ENCODE measurements at regions not wholly inside any gene's neighbourhood (a gene's known extent, or its start where the extent isn't known, plus 50 kb on each side); places are given as distances from the start of the nearest gene placed in this dataset.
A peak's percentile ranks its signal among the peaks of the same experiment; 100 is the strongest.
"Not testable (repeated sequence)": the region's sequence is repeated elsewhere in the genome, so short reads cannot be mapped to it uniquely, and the experiment has no call there.

- no peak for DNase-seq (ENCODE audit: low read depth)
These were observed 151.9 kb downstream of the EMP1 start for GRCh38 chr12:13348464-13348863.

- peak; percentile 83 for DNase-seq (ENCODE audit: low read depth)
These were observed 150.9 kb downstream of the EMP1 start for GRCh38 chr12:13347241-13348043.

- DNase-seq (ENCODE audit: low read depth), result no peak
These were observed 149.2 kb downstream of the EMP1 start for GRCh38 chr12:13345722-13346121.

GRCh38 chr12:13343375-13343774, 146.8 kb downstream of the EMP1 start:
- DNase-seq (ENCODE audit: low read depth), result no peak

- DNase-seq (ENCODE audit: low read depth), result no peak
These were observed 146.4 kb downstream of the EMP1 start for GRCh38 chr12:13342971-13343370.

- DNase-seq (ENCODE audit: low read depth), result no peak
These were observed 143.6 kb downstream of the EMP1 start for GRCh38 chr12:13340149-13340548.

GRCh38 chr12:13339538-13339937, 143.0 kb downstream of the EMP1 start:
- peak; percentile 26 for DNase-seq (ENCODE audit: low read depth)

- no peak for DNase-seq (ENCODE audit: low read depth)
These were observed 142.6 kb downstream of the EMP1 start for GRCh38 chr12:13339091-13339490.

GRCh38 chr12:13337791-13338190, 141.3 kb downstream of the EMP1 start:
- DNase-seq (ENCODE audit: low read depth), result no peak

GRCh38 chr12:13336216-13336615, 139.7 kb downstream of the EMP1 start:
- no peak for DNase-seq (ENCODE audit: low read depth)

GRCh38 chr12:13328535-13328934, 132.0 kb downstream of the EMP1 start:
- no peak for DNase-seq (ENCODE audit: low read depth)

- no peak for DNase-seq (ENCODE audit: low read depth)
These were observed 129.6 kb downstream of the EMP1 start for GRCh38 chr12:13326076-13326475.

GRCh38 chr12:13325037-13325436, 128.5 kb downstream of the EMP1 start:
- not testable (repeated sequence) for DNase-seq (ENCODE audit: low read depth)

GRCh38 chr12:13318231-13319015, 121.9 kb downstream of the EMP1 start:
- no peak for DNase-seq (ENCODE audit: low read depth)

- no peak for DNase-seq (ENCODE audit: low read depth)
These were observed 120.2 kb downstream of the EMP1 start for GRCh38 chr12:13316587-13317246.

- peak; percentile 2 for DNase-seq (ENCODE audit: low read depth)
These were observed 117.4 kb downstream of the EMP1 start for GRCh38 chr12:13313886-13314285.

- DNase-seq (ENCODE audit: low read depth), result no peak
These were observed 115.0 kb downstream of the EMP1 start for GRCh38 chr12:13311551-13311950.

GRCh38 chr12:13307143-13307816, 110.8 kb downstream of the EMP1 start:
- DNase-seq (ENCODE audit: low read depth), result no peak

GRCh38 chr12:13304924-13305323, 108.4 kb downstream of the EMP1 start:
- DNase-seq (ENCODE audit: low read depth), result no peak

GRCh38 chr12:13299457-13299856, 102.9 kb downstream of the EMP1 start:
- DNase-seq (ENCODE audit: low read depth), result no peak

- peak; percentile 19 for DNase-seq (ENCODE audit: low read depth)
These were observed 96.6 kb downstream of the EMP1 start for GRCh38 chr12:13293096-13293495.

- no peak for DNase-seq (ENCODE audit: low read depth)
These were observed 93.2 kb downstream of the EMP1 start for GRCh38 chr12:13289653-13290289.

Data from EH (cell line).